DOHH2 (cell line): ENCODE measurements at regions not wholly inside any gene's neighbourhood (a gene's known extent, or its start where the extent isn't known, plus 50 kb on each side); places are given as distances from the start of the nearest gene placed in this dataset.

ENCODE experiments used
- H3F3A ChIP-seq: fragments of 200-600 bp; sonication (generic), shearing (Covaris generic); 2 replicates; pipeline ENCODE4 v1.6.0; 2016; ENCODE audit warnings: antibody characterized with exemption, mild to moderate bottlenecking; ENCODE audit not compliant: control insufficient read depth, insufficient read depth
- H3K27ac ChIP-seq: fragments of 200-600 bp; sonication (generic); 2 replicates; pipeline ENCODE4 v1.5.1; 2014; ENCODE audit warnings: low read depth, mild to moderate bottlenecking, low read length, moderate library complexity
- H3K27me3 ChIP-seq: fragments of 200-600 bp; sonication (generic); 2 replicates; pipeline ENCODE4 v1.6.1; 2014; ENCODE audit warnings: mild to moderate bottlenecking, low read length, mixed read lengths; ENCODE audit not compliant: control insufficient read depth
- H3K36me3 ChIP-seq: fragments of 200-600 bp; sonication (generic); 2 replicates; pipeline ENCODE4 v1.6.1; 2014; ENCODE audit warnings: mild to moderate bottlenecking, low read length, moderate library complexity, mixed read lengths; ENCODE audit not compliant: control insufficient read depth
- H3K4me1 ChIP-seq: fragments of 200-600 bp; sonication (generic); 2 replicates; pipeline ENCODE4 v1.6.1; 2014; ENCODE audit warnings: mild to moderate bottlenecking, low read length, mixed read lengths; ENCODE audit not compliant: control insufficient read depth
- H3K4me2 ChIP-seq: fragments of 200-600 bp; sonication (generic); 2 replicates; pipeline ENCODE4 v1.6.0; 2014; ENCODE audit warnings: mild to moderate bottlenecking, low read length, moderate library complexity
- H3K4me3 ChIP-seq: fragments of 200-600 bp; sonication (generic); 2 replicates; pipeline ENCODE4 v1.5.1; 2014; ENCODE audit warnings: mild to moderate bottlenecking, low read length, mixed read lengths
- H3K79me2 ChIP-seq: fragments of 200-600 bp; sonication (generic); 2 replicates; pipeline ENCODE4 v1.6.1; 2014; ENCODE audit warnings: mild to moderate bottlenecking, low read length, mixed read lengths; ENCODE audit not compliant: control insufficient read depth
- H3K9me2 ChIP-seq: fragments of 200-600 bp; sonication (generic); replicated peaks from 2 replicates; pipeline ENCODE4 v1.6.1; 2014; ENCODE audit warnings: mild to moderate bottlenecking, low read length, mixed read lengths; ENCODE audit not compliant: control insufficient read depth
- H3K9me3 ChIP-seq: fragments of 200-600 bp; sonication (generic); 2 replicates; pipeline ENCODE4 v1.6.1; 2014; ENCODE audit warnings: antibody characterized with exemption, low read length, mixed read lengths; ENCODE audit not compliant: control insufficient read depth, insufficient read depth
- H4K20me1 ChIP-seq: fragments of 200-600 bp; sonication (generic); 2 replicates; pipeline ENCODE4 v1.6.0; 2014; ENCODE audit warnings: low read depth, mild to moderate bottlenecking, antibody characterized with exemption, low read length, moderate library complexity; ENCODE audit not compliant: control insufficient read depth, insufficient read depth
- CTCF ChIP-seq: fragments of 200-600 bp; sonication (generic); IDR thresholded peaks from one replicate; pipeline ENCODE4 v1.5.1; 2014; ENCODE audit warnings: antibody characterized with exemption, mild to moderate bottlenecking, low read depth, low read length; ENCODE audit not compliant: poor library complexity, severe bottlenecking
- EZH2phosphoT487 ChIP-seq: fragments of 200-600 bp; sonication (generic); IDR thresholded peaks from 2 replicates; pipeline ENCODE4 v1.6.1; 2017; ENCODE audit warnings: borderline replicate concordance, mild to moderate bottlenecking, antibody characterized with exemption, low read length, moderate library complexity, mixed read lengths

- Histone ChIP-seq H4K20me1 (no peaks in the 10 kb centered on the region), H3K36me3 (no peaks in the 10 kb centered on the region), H3K4me2 (no peak overlapping the region), H3K4me3 (no peak overlapping the region), H3F3A (no peaks in the 10 kb centered on the region), H3K27me3 (no peaks in the 10 kb centered on the region), H3K9me3 (no peaks in the 10 kb centered on the region), H3K4me1 (no peaks in the 10 kb centered on the region), H3K79me2 (no peaks in the 10 kb centered on the region), H3K27ac (no peak overlapping the region), H3K9me2 (no peaks in the 10 kb centered on the region)
- no peak for TF ChIP-seq CTCF
- no peak for TF ChIP-seq EZH2phosphoT487
Measured at GRCh38 chr2:120923426-120923825, 187.8 kb downstream of the GLI2 start.

- no peak overlapping the region for H3K4me3 ChIP-seq
- H4K20me1 ChIP-seq, result no peaks in the 10 kb centered on the region
- no peaks in the 10 kb centered on the region for H3K79me2 ChIP-seq
- H3K4me2 ChIP-seq, result no peak overlapping the region
- no peak for TF ChIP-seq EZH2phosphoT487
- TF ChIP-seq CTCF, result no peak
- H3K36me3 ChIP-seq, result no peaks in the 10 kb centered on the region
- H3K9me2 ChIP-seq, result no peaks in the 10 kb centered on the region
- no peaks in the 10 kb centered on the region for H3K9me3 ChIP-seq
- H3K27ac ChIP-seq, result no peak overlapping the region
- no peaks in the 10 kb centered on the region for H3K4me1 ChIP-seq
- no peaks in the 10 kb centered on the region for H3F3A ChIP-seq
- H3K27me3 ChIP-seq, result no peaks in the 10 kb centered on the region
Measured at GRCh38 chr2:120924924-120925323, 189.3 kb downstream of the GLI2 start.

GRCh38 chr2:120926463-120927264, 191.0 kb downstream of the GLI2 start:
- Histone ChIP-seq H3K27ac (no peak overlapping the region), H3K4me3 (no peak overlapping the region), H3K79me2 (no peaks in the 10 kb centered on the region), H3K4me2 (no peak overlapping the region), H3K36me3 (no peaks in the 10 kb centered on the region), H3F3A (no peaks in the 10 kb centered on the region), H3K9me3 (no peaks in the 10 kb centered on the region), H4K20me1 (no peaks in the 10 kb centered on the region), H3K9me2 (no peaks in the 10 kb centered on the region), H3K4me1 (no peaks in the 10 kb centered on the region), H3K27me3 (no peaks in the 10 kb centered on the region)
- TF ChIP-seq EZH2phosphoT487 (no peak), CTCF (no peak)
